SK-N-SH (cell line): ENCODE measurements at regions not wholly inside any gene's neighbourhood (a gene's known extent, or its start where the extent isn't known, plus 50 kb on each side); places are given as distances from the start of the nearest gene placed in this dataset.

Source experiments
- SIN3A ChIP-seq: IDR thresholded peaks from 2 replicates; pipeline ENCODE4 v1.6.1; 2012; ENCODE audit warnings: low read depth, mild to moderate bottlenecking, low read length, moderate library complexity, borderline replicate concordance
- TCF12 ChIP-seq: IDR thresholded peaks from 2 replicates; pipeline ENCODE4 v1.4.0; 2012
- TEAD4 ChIP-seq: IDR thresholded peaks from 2 replicates; pipeline ENCODE4 v1.4.0; 2012; ENCODE audit warnings: mild to moderate bottlenecking, borderline replicate concordance; ENCODE audit not compliant: insufficient read depth
- TF ChIP-seq, protein P1 (sequence below): fragments of 200-600 bp; sonication (generic); IDR thresholded peaks from 2 replicates; pipeline ENCODE4 v1.6.1; 2017; ENCODE audit warnings: antibody characterized with exemption, mild to moderate bottlenecking, moderate library complexity

- no peak for TF ChIP-seq SIN3A
- no peak for TF ChIP-seq TEAD4
- TF ChIP-seq, protein P1, sequence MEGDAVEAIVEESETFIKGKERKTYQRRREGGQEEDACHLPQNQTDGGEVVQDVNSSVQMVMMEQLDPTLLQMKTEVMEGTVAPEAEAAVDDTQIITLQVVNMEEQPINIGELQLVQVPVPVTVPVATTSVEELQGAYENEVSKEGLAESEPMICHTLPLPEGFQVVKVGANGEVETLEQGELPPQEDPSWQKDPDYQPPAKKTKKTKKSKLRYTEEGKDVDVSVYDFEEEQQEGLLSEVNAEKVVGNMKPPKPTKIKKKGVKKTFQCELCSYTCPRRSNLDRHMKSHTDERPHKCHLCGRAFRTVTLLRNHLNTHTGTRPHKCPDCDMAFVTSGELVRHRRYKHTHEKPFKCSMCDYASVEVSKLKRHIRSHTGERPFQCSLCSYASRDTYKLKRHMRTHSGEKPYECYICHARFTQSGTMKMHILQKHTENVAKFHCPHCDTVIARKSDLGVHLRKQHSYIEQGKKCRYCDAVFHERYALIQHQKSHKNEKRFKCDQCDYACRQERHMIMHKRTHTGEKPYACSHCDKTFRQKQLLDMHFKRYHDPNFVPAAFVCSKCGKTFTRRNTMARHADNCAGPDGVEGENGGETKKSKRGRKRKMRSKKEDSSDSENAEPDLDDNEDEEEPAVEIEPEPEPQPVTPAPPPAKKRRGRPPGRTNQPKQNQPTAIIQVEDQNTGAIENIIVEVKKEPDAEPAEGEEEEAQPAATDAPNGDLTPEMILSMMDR = no peak
- peak; percentile 13; the same call in 1 of the 2 replicates for TF ChIP-seq TCF12
Measured at GRCh38 chr6:56372406-56372995, 125.1 kb upstream of the COL21A1 start.
